ENCODE measurements at regions not wholly inside any gene's neighbourhood (a gene's known extent, or its start where the extent isn't known, plus 50 kb on each side); places are given as distances from the start of the nearest gene placed in this dataset.

DNA sequence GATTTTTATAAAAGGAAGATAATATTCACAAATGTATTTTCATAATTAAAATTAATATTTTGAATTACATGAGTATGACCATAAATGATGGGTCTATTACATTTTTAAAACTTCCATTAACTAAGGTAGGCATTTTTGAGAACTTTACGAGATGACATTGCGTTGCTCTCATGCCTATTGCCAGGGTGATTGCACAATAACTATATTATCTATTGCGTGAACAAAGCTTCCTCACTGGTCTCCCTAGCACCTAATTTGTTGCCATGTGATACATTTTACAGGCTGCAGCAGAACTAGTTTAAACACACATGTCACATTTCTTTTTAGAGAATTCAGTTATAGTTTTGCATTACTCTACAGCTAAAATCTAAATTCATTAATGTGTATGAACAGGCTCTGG is 289.7 kb upstream of the GRID2 start:
- TF ChIP-seq, protein P1, sequence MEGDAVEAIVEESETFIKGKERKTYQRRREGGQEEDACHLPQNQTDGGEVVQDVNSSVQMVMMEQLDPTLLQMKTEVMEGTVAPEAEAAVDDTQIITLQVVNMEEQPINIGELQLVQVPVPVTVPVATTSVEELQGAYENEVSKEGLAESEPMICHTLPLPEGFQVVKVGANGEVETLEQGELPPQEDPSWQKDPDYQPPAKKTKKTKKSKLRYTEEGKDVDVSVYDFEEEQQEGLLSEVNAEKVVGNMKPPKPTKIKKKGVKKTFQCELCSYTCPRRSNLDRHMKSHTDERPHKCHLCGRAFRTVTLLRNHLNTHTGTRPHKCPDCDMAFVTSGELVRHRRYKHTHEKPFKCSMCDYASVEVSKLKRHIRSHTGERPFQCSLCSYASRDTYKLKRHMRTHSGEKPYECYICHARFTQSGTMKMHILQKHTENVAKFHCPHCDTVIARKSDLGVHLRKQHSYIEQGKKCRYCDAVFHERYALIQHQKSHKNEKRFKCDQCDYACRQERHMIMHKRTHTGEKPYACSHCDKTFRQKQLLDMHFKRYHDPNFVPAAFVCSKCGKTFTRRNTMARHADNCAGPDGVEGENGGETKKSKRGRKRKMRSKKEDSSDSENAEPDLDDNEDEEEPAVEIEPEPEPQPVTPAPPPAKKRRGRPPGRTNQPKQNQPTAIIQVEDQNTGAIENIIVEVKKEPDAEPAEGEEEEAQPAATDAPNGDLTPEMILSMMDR (IDR thresholded peaks at IDR 0.05; ENCODE audit: borderline replicate concordance, extremely low read depth, low read length, poor library complexity, severe bottlenecking), result no peak
- no peak for TF ChIP-seq EZH2 (IDR thresholded peaks at IDR 0.05; ENCODE audit: borderline replicate concordance, low read depth, low read length, severe bottlenecking)
